Activated CD8-positive, alpha-beta T cell treated with anti-CD3 and anti-CD28 coated beads for 36 hours (primary cell): ENCODE measurements at regions not wholly inside any gene's neighbourhood (a gene's known extent, or its start where the extent isn't known, plus 50 kb on each side); places are given as distances from the start of the nearest gene placed in this dataset.

Source experiments
- ATAC-seq: fragments of 200-7000 bp; cut with Tn5 transposase; one replicate; pipeline ENCODE4 v1.10.0; 2021; ENCODE audit warnings: mild to moderate bottlenecking, moderate library complexity
- CTCF ChIA-PET: fragments of 350-600 bp; sonication (Branson Sonifier 250); formaldehyde crosslinking; loops from one replicate; lab custom pipeline; 2021; ENCODE audit warnings: antibody characterized with exemption; lab: Charles Lee
- POLR2A ChIA-PET: fragments of 350-600 bp; sonication (Branson Sonifier 250); formaldehyde crosslinking; loops from one replicate; lab custom pipeline; 2021; ENCODE audit warnings: antibody characterized with exemption; lab: Charles Lee
- DNase-seq: peaks from one replicate; pipeline ENCODE4 v3.0.0-alpha.2; 2020
- H3K27ac Mint-ChIP-seq: one replicate; pipeline ENCODE4 v1.8.0; 2021; ENCODE audit warnings: mild to moderate bottlenecking, mixed read lengths
- H3K27me3 Mint-ChIP-seq: one replicate; pipeline ENCODE4 v1.8.0; 2021; ENCODE audit warnings: mixed read lengths
- H3K36me3 Mint-ChIP-seq: one replicate; pipeline ENCODE4 v1.8.0; 2021; ENCODE audit warnings: low read depth, mixed read lengths
- H3K4me1 Mint-ChIP-seq: one replicate; pipeline ENCODE4 v1.8.0; 2021; ENCODE audit warnings: low read depth, mixed read lengths
- H3K4me3 Mint-ChIP-seq: one replicate; pipeline ENCODE4 v1.8.0; 2021; ENCODE audit warnings: mild to moderate bottlenecking, moderate library complexity, mixed read lengths
- H3K9me3 Mint-ChIP-seq: one replicate; pipeline ENCODE4 v1.8.0; 2021; ENCODE audit warnings: mixed read lengths
- intact Hi-C: fragments of 100-400 bp; cut with micrococcal nuclease; formaldehyde crosslinking; loops from one replicate; pipeline ENCODE4 v1.10.0; 2022
- TF ChIP-seq, protein P1 (sequence below): fragments of 200-600 bp; IDR thresholded peaks from one replicate; pipeline ENCODE4 v1.8.0; 2022; ENCODE audit warnings: antibody characterized with exemption, mild to moderate bottlenecking

DNA sequence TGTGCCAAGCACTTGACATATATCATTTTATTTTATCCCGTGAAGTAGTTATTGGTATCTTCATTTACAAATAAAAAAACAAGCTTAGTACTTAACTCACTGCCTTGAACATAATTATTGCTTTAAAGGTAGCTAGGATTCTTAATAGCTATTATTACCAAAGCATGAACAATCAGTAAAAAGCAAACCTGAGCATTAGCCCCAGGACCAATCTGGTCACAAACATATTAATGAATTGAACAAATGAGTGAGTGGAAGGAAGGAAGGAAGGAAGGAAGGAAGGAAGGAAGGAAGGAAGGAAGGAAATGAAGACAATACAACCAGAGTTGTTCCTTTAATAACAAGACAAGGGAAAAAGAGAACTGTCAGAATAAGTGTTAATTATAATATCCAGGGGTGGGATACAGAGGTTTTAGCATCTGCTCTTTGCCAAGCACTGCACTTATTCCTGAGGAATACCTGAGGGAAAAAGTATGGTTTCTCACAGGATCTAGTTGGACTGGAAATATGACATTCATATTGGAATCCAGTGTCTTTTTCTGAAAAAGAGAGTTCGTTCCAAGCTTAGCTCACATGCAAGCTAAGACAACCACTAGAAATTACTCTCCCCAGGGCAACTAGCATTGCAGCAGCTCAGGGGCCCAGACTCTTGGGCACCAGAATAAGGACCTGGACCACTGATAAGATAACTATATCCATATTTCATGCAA is 172.9 kb upstream of the MGMT start:
- Mint-ChIP-seq H3K4me3 (no peak overlapping the region), H3K36me3 (no peaks in the 10 kb centered on the region), H3K27ac (no peak overlapping the region), H3K9me3 (no peaks in the 10 kb centered on the region), H3K27me3 (peaks cover 4% of the 10 kb centered on the region), H3K4me1 (no peaks in the 10 kb centered on the region)
- ChIA-PET POLR2A (no interaction called here), CTCF (no interaction called here)
- intact Hi-C loops: no loop called here
- ATAC-seq (no peak), DNase-seq (no peak)
- TF ChIP-seq, protein P1, sequence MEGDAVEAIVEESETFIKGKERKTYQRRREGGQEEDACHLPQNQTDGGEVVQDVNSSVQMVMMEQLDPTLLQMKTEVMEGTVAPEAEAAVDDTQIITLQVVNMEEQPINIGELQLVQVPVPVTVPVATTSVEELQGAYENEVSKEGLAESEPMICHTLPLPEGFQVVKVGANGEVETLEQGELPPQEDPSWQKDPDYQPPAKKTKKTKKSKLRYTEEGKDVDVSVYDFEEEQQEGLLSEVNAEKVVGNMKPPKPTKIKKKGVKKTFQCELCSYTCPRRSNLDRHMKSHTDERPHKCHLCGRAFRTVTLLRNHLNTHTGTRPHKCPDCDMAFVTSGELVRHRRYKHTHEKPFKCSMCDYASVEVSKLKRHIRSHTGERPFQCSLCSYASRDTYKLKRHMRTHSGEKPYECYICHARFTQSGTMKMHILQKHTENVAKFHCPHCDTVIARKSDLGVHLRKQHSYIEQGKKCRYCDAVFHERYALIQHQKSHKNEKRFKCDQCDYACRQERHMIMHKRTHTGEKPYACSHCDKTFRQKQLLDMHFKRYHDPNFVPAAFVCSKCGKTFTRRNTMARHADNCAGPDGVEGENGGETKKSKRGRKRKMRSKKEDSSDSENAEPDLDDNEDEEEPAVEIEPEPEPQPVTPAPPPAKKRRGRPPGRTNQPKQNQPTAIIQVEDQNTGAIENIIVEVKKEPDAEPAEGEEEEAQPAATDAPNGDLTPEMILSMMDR: no peak

DNA sequence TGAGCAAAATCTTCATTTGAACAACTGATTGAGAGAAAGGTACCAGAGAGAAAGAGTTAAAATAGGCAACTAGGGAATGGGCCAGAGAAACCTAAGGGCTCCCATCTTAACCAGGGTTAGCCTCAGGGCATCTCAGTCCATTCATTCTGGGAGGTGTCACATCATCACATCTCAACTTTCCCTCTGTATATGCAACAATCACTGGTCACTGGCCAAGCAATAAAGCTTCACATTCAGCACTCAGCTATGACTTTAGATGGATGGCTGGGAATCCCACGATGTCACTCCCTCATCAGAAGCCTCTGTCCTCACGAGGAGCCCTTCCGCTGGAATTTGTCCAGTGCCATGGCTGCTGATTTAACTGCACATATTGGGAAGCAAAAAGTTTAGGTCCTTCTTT is 172.1 kb upstream of the MGMT start:
- no peak for DNase-seq
- H3K27me3 Mint-ChIP-seq: peaks cover 4% of the 10 kb centered on the region
- no peaks in the 10 kb centered on the region for H3K4me1 Mint-ChIP-seq
- no peaks in the 10 kb centered on the region for H3K36me3 Mint-ChIP-seq
- no peak overlapping the region for H3K4me3 Mint-ChIP-seq
- intact Hi-C loops: no loop called here
- CTCF ChIA-PET: no interaction called here
- ATAC-seq: no peak
- H3K9me3 Mint-ChIP-seq: no peaks in the 10 kb centered on the region
- POLR2A ChIA-PET: no interaction called here
- H3K27ac Mint-ChIP-seq: no peak overlapping the region
- TF ChIP-seq, protein P1: no peak

GRCh38 chr10:129305046-129305445 is 162.0 kb upstream of the MGMT start:
- intact Hi-C loops: no loop called here
- Mint-ChIP-seq H3K27me3 (no peaks in the 10 kb centered on the region), H3K36me3 (no peaks in the 10 kb centered on the region), H3K9me3 (no peaks in the 10 kb centered on the region), H3K4me1 (no peaks in the 10 kb centered on the region), H3K27ac (no peak overlapping the region), H3K4me3 (no peak overlapping the region)
- ChIA-PET CTCF (no interaction called here), POLR2A (no interaction called here)
- no peak for DNase-seq
- ATAC-seq: no peak
- TF ChIP-seq, protein P1: no peak

- POLR2A ChIA-PET: no interaction called here
Measured at GRCh38 chr10:129307141-129307540, 159.9 kb upstream of the MGMT start.

DNA sequence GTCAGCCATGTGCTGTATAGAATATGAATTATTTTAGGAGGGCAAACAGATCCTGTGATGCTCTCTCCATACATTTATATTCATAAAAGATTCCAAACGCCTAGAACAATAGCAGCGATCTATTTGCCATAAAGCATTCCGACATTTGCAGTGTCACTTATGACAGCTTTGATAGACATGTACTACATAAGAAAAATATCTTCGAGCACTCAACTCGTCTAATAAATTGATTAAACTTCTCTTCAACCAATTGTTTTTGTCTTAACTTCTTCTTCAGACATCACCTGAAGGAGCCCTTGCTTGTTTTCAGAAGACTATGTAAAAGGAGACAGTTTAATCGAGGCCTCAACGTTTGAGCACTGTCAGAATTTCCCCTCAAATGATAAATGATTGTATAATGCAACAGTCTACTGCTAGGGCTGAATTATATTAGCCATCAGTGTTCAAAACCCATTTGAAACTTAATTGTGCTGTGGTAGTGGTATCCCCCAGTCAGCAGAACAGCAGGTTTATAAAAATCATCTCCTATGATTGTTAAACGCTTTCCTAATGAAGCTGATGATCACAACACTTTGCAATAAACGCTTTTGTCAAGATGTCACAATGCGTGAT is 158.0 kb upstream of the MGMT start:
- Mint-ChIP-seq H3K27ac (no peak overlapping the region), H3K36me3 (no peaks in the 10 kb centered on the region), H3K4me1 (no peaks in the 10 kb centered on the region), H3K9me3 (no peaks in the 10 kb centered on the region), H3K4me3 (no peak overlapping the region), H3K27me3 (no peaks in the 10 kb centered on the region)
- CTCF ChIA-PET: no interaction called here
- intact Hi-C loops: no loop called here
- DNase-seq: no peak
- POLR2A ChIA-PET: no interaction called here
- ATAC-seq: no peak
- TF ChIP-seq, protein P1: no peak

More at GRCh38 chr10:129307141-129307540, 159.9 kb upstream of the MGMT start:
- Mint-ChIP-seq H3K27ac (no peak overlapping the region), H3K4me3 (no peak overlapping the region), H3K27me3 (no peaks in the 10 kb centered on the region), H3K9me3 (no peaks in the 10 kb centered on the region), H3K4me1 (no peaks in the 10 kb centered on the region), H3K36me3 (no peaks in the 10 kb centered on the region)
- TF ChIP-seq, protein P1: no peak
- CTCF ChIA-PET: no interaction called here
- ATAC-seq (no peak), DNase-seq (no peak)
- intact Hi-C loops: no loop called here
